ENCODE measurements at regions not wholly inside any gene's neighbourhood (a gene's known extent, or its start where the extent isn't known, plus 50 kb on each side); places are given as distances from the start of the nearest gene placed in this dataset.

DNA sequence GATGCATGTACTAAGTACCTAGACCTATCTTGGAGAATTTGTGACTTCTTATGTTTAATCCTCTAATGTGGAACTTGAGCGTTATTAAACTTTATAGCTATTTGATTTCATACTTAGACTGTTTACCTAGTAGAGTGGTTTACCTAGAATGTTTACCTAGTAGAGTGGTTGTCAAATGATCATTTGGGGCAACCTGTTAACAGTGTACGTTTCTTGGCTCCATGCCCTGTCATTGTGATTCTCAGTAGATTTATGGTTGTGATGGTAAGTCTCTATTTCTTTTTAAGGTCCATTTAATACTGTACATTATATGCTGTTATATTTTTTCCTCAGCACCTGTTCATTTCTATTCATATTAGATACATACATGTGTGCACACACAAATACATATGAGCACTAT, 233.0 kb upstream of the MAD2L1 start:
- TF ChIP-seq EP300 (IDR thresholded peaks at IDR 0.05) (no peak), POLR2AphosphoS5 (IDR thresholded peaks at IDR 0.05) (no peak), CTCF (IDR thresholded peaks at IDR 0.05) (no peak)
